SK-N-SH treated with all-trans-retinoic acid at 6 μM for 48 hours (cell line): ENCODE measurements at regions not wholly inside any gene's neighbourhood (a gene's known extent, or its start where the extent isn't known, plus 50 kb on each side); places are given as distances from the start of the nearest gene placed in this dataset.

Experiments
- ATAC-seq: fragments of 200-7000 bp; cut with Tn5 transposase; 3 replicates; pipeline ENCODE4 v1.9.1; 2020; ENCODE audit warnings: mild to moderate bottlenecking, moderate library complexity
- ARNTL ChIP-seq: fragments of 450-650 bp; formaldehyde crosslinking; IDR thresholded peaks from 2 replicates; pipeline ENCODE4 v1.5.0; 2020; ENCODE audit warnings: low read depth, mild to moderate bottlenecking, moderate library complexity, borderline replicate concordance
- BACH2 ChIP-seq: fragments of 250-450 bp; sonication (Bioruptor Pico); IDR thresholded peaks from 2 replicates; pipeline ENCODE4 v1.9.0; 2021; ENCODE audit warnings: mild to moderate bottlenecking, borderline replicate concordance
- CREB5 ChIP-seq: fragments of 250-450 bp; sonication (Bioruptor Pico); IDR thresholded peaks from 2 replicates; pipeline ENCODE4 v1.5.1; 2020; ENCODE audit warnings: low read depth, mild to moderate bottlenecking, moderate library complexity
- ESRRG ChIP-seq: fragments of 250-450 bp; sonication (Bioruptor Pico); IDR thresholded peaks from 2 replicates; pipeline ENCODE4 v1.6.1; 2021; ENCODE audit warnings: mild to moderate bottlenecking
- ISL1 ChIP-seq: fragments of 250-450 bp; sonication (Bioruptor Pico); IDR thresholded peaks from 2 replicates; pipeline ENCODE4 v2.1.2; 2022; ENCODE audit warnings: mild to moderate bottlenecking, moderate library complexity
- OSR1 ChIP-seq: fragments of 250-450 bp; sonication (Bioruptor Pico); IDR thresholded peaks from 2 replicates; pipeline ENCODE4 v1.8.0; 2022; ENCODE audit warnings: moderate library complexity, mild to moderate bottlenecking, inconsistent platforms
- PPARA ChIP-seq: fragments of 250-450 bp; sonication (Bioruptor Pico); IDR thresholded peaks from 2 replicates; pipeline ENCODE4 v1.5.0; 2020; ENCODE audit warnings: mild to moderate bottlenecking, borderline replicate concordance
- RARB ChIP-seq: fragments of 250-450 bp; sonication (Bioruptor Pico); IDR thresholded peaks from 2 replicates; pipeline ENCODE4 v1.8.0; 2021; ENCODE audit warnings: mild to moderate bottlenecking, moderate library complexity
- SNAI2 ChIP-seq: fragments of 250-450 bp; sonication (Bioruptor Pico); IDR thresholded peaks from 2 replicates; pipeline ENCODE4 v1.5.0; 2020; ENCODE audit warnings: mild to moderate bottlenecking, moderate library complexity
- TCF4 ChIP-seq: fragments of 250-450 bp; sonication (Bioruptor Pico); IDR thresholded peaks from 2 replicates; pipeline ENCODE4 v1.8.0; 2021; ENCODE audit warnings: mild to moderate bottlenecking, moderate library complexity, borderline replicate concordance
- TOX ChIP-seq: fragments of 250-450 bp; sonication (Bioruptor Pico); IDR thresholded peaks from 2 replicates; pipeline ENCODE4 v1.8.0; 2021; ENCODE audit warnings: mild to moderate bottlenecking, moderate library complexity, borderline replicate concordance
- TSHZ2 ChIP-seq: fragments of 250-450 bp; sonication (Bioruptor Pico); IDR thresholded peaks from 2 replicates; pipeline ENCODE4 v1.5.0; 2020; ENCODE audit warnings: mild to moderate bottlenecking, moderate library complexity
- ZFP3 ChIP-seq: fragments of 250-450 bp; sonication (Bioruptor Pico); IDR thresholded peaks from 2 replicates; pipeline ENCODE4 v1.5.0; 2020; ENCODE audit warnings: mild to moderate bottlenecking, moderate library complexity
- ZFP30 ChIP-seq: fragments of 450-650 bp; formaldehyde crosslinking; IDR thresholded peaks from 2 replicates; pipeline ENCODE4 v1.5.0; 2022; ENCODE audit warnings: mild to moderate bottlenecking, moderate library complexity
- ZNF565 ChIP-seq: fragments of 450-650 bp; formaldehyde crosslinking; conservative IDR thresholded peaks from 2 replicates; pipeline ENCODE4 v1.5.0; 2020; ENCODE audit warnings: low read depth, mild to moderate bottlenecking, moderate library complexity
- ZNF70 ChIP-seq: fragments of 450-650 bp; formaldehyde crosslinking; IDR thresholded peaks from 2 replicates; pipeline ENCODE4 v1.5.0; 2020; ENCODE audit warnings: mild to moderate bottlenecking, moderate library complexity
- ZNF8 ChIP-seq: fragments of 450-650 bp; formaldehyde crosslinking; IDR thresholded peaks from 2 replicates; pipeline ENCODE4 v1.5.0; 2020; ENCODE audit warnings: mild to moderate bottlenecking, moderate library complexity
- TF ChIP-seq, protein P1 (sequence below): fragments of 250-450 bp; sonication (Bioruptor Pico); IDR thresholded peaks from 2 replicates; pipeline ENCODE4 v1.8.0; 2021; ENCODE audit warnings: low read depth, mild to moderate bottlenecking, moderate library complexity, borderline replicate concordance
- TF ChIP-seq, protein P2 (sequence below): fragments of 250-450 bp; sonication (Bioruptor Pico); IDR thresholded peaks from 2 replicates; pipeline ENCODE4 v1.5.1; 2021; ENCODE audit warnings: mild to moderate bottlenecking, moderate library complexity
- TF ChIP-seq, protein P3 (sequence below): fragments of 250-450 bp; sonication (Bioruptor Pico); IDR thresholded peaks from 2 replicates; pipeline ENCODE4 v1.8.0; 2020; ENCODE audit warnings: mild to moderate bottlenecking, moderate library complexity, borderline replicate concordance

GRCh38 chr2:107607054-107607453 is 219.6 kb upstream of the RGPD4 start:
- ATAC-seq = no peak
- TF ChIP-seq TSHZ2 (CRISPR knock-in tag) (no peak), SNAI2 (CRISPR knock-in tag) (no peak), BACH2 (no peak), ZFP3 (CRISPR knock-in tag) (no peak), TCF4 (no peak), ZFP30 (CRISPR knock-in tag) (no peak), ZNF70 (CRISPR knock-in tag) (no peak), ZNF565 (CRISPR knock-in tag) (no peak), TOX (CRISPR knock-in tag) (no peak), ISL1 (CRISPR knock-in tag) (no peak), PPARA (CRISPR knock-in tag) (no peak), ZNF8 (CRISPR knock-in tag) (no peak), ESRRG (no peak), ARNTL (CRISPR knock-in tag) (no peak), CREB5 (CRISPR knock-in tag) (no peak), RARB (CRISPR knock-in tag) (no peak), OSR1 (CRISPR knock-in tag) (no peak)
- TF ChIP-seq, protein P1, sequence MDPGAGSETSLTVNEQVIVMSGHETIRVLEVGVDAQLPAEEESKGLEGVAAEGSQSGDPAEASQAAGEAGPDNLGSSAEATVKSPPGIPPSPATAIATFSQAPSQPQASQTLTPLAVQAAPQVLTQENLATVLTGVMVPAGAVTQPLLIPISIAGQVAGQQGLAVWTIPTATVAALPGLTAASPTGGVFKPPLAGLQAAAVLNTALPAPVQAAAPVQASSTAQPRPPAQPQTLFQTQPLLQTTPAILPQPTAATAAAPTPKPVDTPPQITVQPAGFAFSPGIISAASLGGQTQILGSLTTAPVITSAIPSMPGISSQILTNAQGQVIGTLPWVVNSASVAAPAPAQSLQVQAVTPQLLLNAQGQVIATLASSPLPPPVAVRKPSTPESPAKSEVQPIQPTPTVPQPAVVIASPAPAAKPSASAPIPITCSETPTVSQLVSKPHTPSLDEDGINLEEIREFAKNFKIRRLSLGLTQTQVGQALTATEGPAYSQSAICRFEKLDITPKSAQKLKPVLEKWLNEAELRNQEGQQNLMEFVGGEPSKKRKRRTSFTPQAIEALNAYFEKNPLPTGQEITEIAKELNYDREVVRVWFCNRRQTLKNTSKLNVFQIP (CRISPR knock-in tag) = no peak
- TF ChIP-seq, protein P2, sequence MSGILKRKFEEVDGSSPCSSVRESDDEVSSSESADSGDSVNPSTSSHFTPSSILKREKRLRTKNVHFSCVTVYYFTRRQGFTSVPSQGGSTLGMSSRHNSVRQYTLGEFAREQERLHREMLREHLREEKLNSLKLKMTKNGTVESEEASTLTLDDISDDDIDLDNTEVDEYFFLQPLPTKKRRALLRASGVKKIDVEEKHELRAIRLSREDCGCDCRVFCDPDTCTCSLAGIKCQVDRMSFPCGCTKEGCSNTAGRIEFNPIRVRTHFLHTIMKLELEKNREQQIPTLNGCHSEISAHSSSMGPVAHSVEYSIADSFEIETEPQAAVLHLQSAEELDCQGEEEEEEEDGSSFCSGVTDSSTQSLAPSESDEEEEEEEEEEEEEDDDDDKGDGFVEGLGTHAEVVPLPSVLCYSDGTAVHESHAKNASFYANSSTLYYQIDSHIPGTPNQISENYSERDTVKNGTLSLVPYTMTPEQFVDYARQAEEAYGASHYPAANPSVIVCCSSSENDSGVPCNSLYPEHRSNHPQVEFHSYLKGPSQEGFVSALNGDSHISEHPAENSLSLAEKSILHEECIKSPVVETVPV (CRISPR knock-in tag) = no peak
- TF ChIP-seq, protein P3, sequence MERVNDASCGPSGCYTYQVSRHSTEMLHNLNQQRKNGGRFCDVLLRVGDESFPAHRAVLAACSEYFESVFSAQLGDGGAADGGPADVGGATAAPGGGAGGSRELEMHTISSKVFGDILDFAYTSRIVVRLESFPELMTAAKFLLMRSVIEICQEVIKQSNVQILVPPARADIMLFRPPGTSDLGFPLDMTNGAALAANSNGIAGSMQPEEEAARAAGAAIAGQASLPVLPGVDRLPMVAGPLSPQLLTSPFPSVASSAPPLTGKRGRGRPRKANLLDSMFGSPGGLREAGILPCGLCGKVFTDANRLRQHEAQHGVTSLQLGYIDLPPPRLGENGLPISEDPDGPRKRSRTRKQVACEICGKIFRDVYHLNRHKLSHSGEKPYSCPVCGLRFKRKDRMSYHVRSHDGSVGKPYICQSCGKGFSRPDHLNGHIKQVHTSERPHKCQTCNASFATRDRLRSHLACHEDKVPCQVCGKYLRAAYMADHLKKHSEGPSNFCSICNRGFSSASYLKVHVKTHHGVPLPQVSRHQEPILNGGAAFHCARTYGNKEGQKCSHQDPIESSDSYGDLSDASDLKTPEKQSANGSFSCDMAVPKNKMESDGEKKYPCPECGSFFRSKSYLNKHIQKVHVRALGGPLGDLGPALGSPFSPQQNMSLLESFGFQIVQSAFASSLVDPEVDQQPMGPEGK (CRISPR knock-in tag) = no peak

DNA sequence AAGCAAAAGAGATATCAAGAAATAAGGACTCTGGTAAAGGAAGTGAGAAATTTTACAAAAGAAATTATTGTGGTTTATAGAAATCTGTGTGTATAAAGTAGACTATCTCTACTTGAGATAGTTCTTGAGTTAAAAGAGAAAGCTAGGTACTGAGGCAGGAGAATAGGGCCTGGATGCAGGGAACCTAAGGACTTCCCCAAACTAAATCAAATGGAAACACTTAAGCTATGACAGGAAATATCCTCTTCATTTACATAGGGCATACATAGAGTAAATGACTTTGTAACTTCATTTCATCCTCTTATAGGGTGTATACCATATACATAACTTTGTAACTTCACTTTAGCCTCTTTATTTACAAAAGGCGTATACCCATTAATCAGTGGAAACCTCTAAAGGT is 219.2 kb upstream of the RGPD4 start:
- no peak for ATAC-seq
- TF ChIP-seq SNAI2 (CRISPR knock-in tag) (no peak), TOX (CRISPR knock-in tag) (no peak), OSR1 (CRISPR knock-in tag) (no peak), ZFP3 (CRISPR knock-in tag) (no peak), ZNF565 (CRISPR knock-in tag) (no peak), TSHZ2 (CRISPR knock-in tag) (no peak), PPARA (CRISPR knock-in tag) (no peak), ZNF70 (CRISPR knock-in tag) (no peak)
- TF ChIP-seq, protein P2 (CRISPR knock-in tag) = no peak
- TF ChIP-seq, protein P1 (CRISPR knock-in tag) = no peak
- TF ChIP-seq, all 23 proteins: peak for 0
